Loucy (cell line): ENCODE measurements at regions not wholly inside any gene's neighbourhood (a gene's known extent, or its start where the extent isn't known, plus 50 kb on each side); places are given as distances from the start of the nearest gene placed in this dataset.

Source experiments
- CTCF ChIP-seq: fragments of 200-600 bp; sonication (generic); conservative IDR thresholded peaks from 2 replicates; pipeline ENCODE4 v1.5.1; 2014; ENCODE audit warnings: mild to moderate bottlenecking, antibody characterized with exemption, low read length
- EZH2phosphoT487 ChIP-seq: fragments of 200-600 bp; IDR thresholded peaks from 2 replicates; pipeline ENCODE4 v1.6.1; 2018; ENCODE audit warnings: antibody characterized with exemption, mild to moderate bottlenecking, moderate library complexity, borderline replicate concordance

- TF ChIP-seq EZH2phosphoT487, result no peak
- TF ChIP-seq CTCF, result no peak
Measured at GRCh38 chr5:87886164-87886563, 382.5 kb downstream of the TMEM161B start.
